ENCODE measurements at regions not wholly inside any gene's neighbourhood (a gene's known extent, or its start where the extent isn't known, plus 50 kb on each side); places are given as distances from the start of the nearest gene placed in this dataset.

DNA sequence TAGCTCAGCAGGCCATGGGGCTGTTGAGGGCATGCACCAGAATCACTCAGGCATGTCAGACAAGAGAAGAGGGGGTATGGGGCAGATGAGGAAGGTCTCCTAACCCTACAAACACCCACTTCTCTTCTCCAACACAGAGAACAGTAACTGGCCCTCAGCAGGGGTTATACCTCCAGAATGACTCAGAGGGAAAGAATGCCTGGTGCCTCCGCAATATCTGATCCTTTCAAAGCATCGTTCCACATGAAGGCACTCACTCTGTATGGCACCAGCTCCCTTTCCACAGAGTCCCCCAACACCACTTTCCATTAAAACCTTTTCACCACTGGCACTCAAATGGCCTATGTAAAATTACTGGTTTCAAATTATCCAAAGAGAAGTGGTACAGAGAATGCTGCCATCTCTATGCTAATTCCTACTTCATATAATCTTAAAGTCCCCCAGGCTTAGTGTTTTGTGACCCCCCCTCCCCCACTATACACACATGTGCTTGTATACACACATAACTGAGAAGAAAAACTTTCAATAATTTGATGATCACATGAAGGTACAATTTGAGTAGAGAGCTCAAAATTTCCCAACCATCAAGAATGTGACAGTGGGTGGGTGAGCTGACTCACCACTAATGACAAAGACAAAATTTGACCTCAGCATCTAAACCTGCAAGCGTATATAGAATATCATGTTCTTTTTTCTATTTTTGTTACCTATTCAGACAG lies 91.5 kb downstream of the SIPA1L2 start:
- TF ChIP-seq, protein P1, sequence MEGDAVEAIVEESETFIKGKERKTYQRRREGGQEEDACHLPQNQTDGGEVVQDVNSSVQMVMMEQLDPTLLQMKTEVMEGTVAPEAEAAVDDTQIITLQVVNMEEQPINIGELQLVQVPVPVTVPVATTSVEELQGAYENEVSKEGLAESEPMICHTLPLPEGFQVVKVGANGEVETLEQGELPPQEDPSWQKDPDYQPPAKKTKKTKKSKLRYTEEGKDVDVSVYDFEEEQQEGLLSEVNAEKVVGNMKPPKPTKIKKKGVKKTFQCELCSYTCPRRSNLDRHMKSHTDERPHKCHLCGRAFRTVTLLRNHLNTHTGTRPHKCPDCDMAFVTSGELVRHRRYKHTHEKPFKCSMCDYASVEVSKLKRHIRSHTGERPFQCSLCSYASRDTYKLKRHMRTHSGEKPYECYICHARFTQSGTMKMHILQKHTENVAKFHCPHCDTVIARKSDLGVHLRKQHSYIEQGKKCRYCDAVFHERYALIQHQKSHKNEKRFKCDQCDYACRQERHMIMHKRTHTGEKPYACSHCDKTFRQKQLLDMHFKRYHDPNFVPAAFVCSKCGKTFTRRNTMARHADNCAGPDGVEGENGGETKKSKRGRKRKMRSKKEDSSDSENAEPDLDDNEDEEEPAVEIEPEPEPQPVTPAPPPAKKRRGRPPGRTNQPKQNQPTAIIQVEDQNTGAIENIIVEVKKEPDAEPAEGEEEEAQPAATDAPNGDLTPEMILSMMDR (IDR thresholded peaks at IDR 0.05), result no peak
- no peak for TF ChIP-seq ZFX (IDR thresholded peaks at IDR 0.05; ENCODE audit: borderline replicate concordance)

Data from 22Rv1 (cell line).